K562 (cell line): ENCODE measurements at regions not wholly inside any gene's neighbourhood (a gene's known extent, or its start where the extent isn't known, plus 50 kb on each side); places are given as distances from the start of the nearest gene placed in this dataset.

Source experiments
- ATAC-seq: fragments of 200-7000 bp; cut with Tn5 transposase; 3 replicates; pipeline ENCODE4 v1.9.1; 2020; ENCODE audit warnings: moderate library complexity
- BruUV-seq: library from RNA; stranded (reverse); fragments of 400-500 nt; replicated peaks from 2 replicates; lab custom pipeline; 2021; lab: Mats Ljungman, UMichigan
- CTCF ChIA-PET: fragments of 300-600 bp; formaldehyde crosslinking; extraction: SDS; loops from one replicate; lab custom pipeline; 2021; ENCODE audit warnings: low intra/inter-chr PET ratio; lab: Yijun Ruan, JAX
- POLR2A ChIA-PET: fragments of 300-600, 350-650 bp; sonication (Branson Sonifier 250); formaldehyde crosslinking; extraction: SDS; loops from one replicate; lab custom pipeline; 2021; ENCODE audit warnings: antibody characterized with exemption, inconsistent platforms; lab: Yijun Ruan, JAX
- DNase-seq, 4 experiments: peaks; one replicate each; pipeline versions ENCODE4 v3.0.0 to v3.0.0-alpha.2; 2011 to 2018; ENCODE audit warnings: low spot score in 3 of 4, mixed read lengths in 3 of 4; ENCODE audit errors: extremely low read depth in 1 of 4
- FAIRE-seq: peaks from 2 replicates; lab custom pipeline; 2011; peaks lifted over from hg19 to GRCh38; lab: Jason Lieb, UNC
- H2AFZ ChIP-seq: 2 replicates; pipeline ENCODE4 v1.6.0; 2011; ENCODE audit warnings: low read depth, low read length, control low read depth, inconsistent platforms
- H3K27ac ChIP-seq: fragments of 200-600 bp; 3 replicates; pipeline ENCODE4 v1.8.0; 2011; ENCODE audit warnings: low read depth, mild to moderate bottlenecking, control low read depth, inconsistent platforms, low read length, moderate library complexity, mixed read lengths; ENCODE audit errors: extremely low read depth
- H3K27me3 ChIP-seq, 2 experiments: fragments of 300-600 bp in 1 of 2; 2 replicates in 1 of 2; 3 replicates in 1 of 2; pipeline versions ENCODE4 v1.6.0 to v1.8.0; 2011; ENCODE audit warnings: inconsistent platforms in 2 of 2, low read length in 2 of 2, mild to moderate bottlenecking in 1 of 2, mixed read lengths in 1 of 2, moderate library complexity in 1 of 2; ENCODE audit not compliant: control insufficient read depth in 2 of 2, insufficient read depth in 2 of 2
- H3K36me3 ChIP-seq: fragments of 300-600 bp; 3 replicates; pipeline ENCODE4 v1.8.0; 2011; ENCODE audit warnings: mild to moderate bottlenecking, low read length, inconsistent platforms; ENCODE audit not compliant: control insufficient read depth, insufficient read depth
- H3K4me1 ChIP-seq, 2 experiments: fragments of 200-600 bp in 1 of 2; replicated peaks in 1 of 2; 2 replicates in 1 of 2; 3 replicates in 1 of 2; pipeline versions ENCODE4 v1.5.1 to v1.8.0; 2011; ENCODE audit warnings: inconsistent platforms in 2 of 2, low read length in 2 of 2, mild to moderate bottlenecking in 1 of 2, mixed read lengths in 1 of 2, moderate library complexity in 1 of 2; ENCODE audit not compliant: control insufficient read depth in 2 of 2, insufficient read depth in 2 of 2
- H3K4me2 ChIP-seq: 2 replicates; pipeline ENCODE4 v1.6.1; 2011; ENCODE audit warnings: low read length, control low read depth, inconsistent platforms, mixed read lengths; ENCODE audit not compliant: insufficient read depth
- H3K4me3 ChIP-seq: fragments of 200-600 bp; sonication (generic), shearing (Covaris generic); 2 replicates; pipeline ENCODE4 v1.5.1; 2016; ENCODE audit warnings: control low read depth, inconsistent platforms
- H3K79me2 ChIP-seq: fragments of 200-600 bp; 3 replicates; pipeline ENCODE4 v1.8.0; 2011; ENCODE audit warnings: low read length, inconsistent platforms; ENCODE audit not compliant: control insufficient read depth, insufficient read depth
- H3K9ac ChIP-seq, 2 experiments: 2 replicates each; pipeline versions ENCODE4 v1.6.0 to v1.6.1; 2011; ENCODE audit warnings: low read depth in 2 of 2, low read length in 2 of 2, control low read depth in 1 of 2, inconsistent platforms in 1 of 2, mild to moderate bottlenecking in 1 of 2, mixed read lengths in 1 of 2; ENCODE audit not compliant: insufficient read depth in 1 of 2
- H3K9me1 ChIP-seq: one replicate; pipeline ENCODE4 v1.6.0; 2011; ENCODE audit warnings: inconsistent platforms, mild to moderate bottlenecking, low read length, moderate library complexity; ENCODE audit not compliant: control insufficient read depth, insufficient read depth
- H3K9me3 ChIP-seq: replicated peaks from 2 replicates; pipeline ENCODE4 v1.5.1; 2011; ENCODE audit warnings: low read depth, low read length, inconsistent platforms; ENCODE audit not compliant: control insufficient read depth, insufficient read depth
- H4K20me1 ChIP-seq: replicated peaks from 2 replicates; pipeline ENCODE4 v1.6.1; 2011; ENCODE audit warnings: low read length, inconsistent platforms, mixed read lengths; ENCODE audit not compliant: control insufficient read depth, insufficient read depth
- BHLHE40 ChIP-seq: IDR thresholded peaks from 2 replicates; pipeline ENCODE4 v1.6.1; 2011; ENCODE audit warnings: low read length, improper control_type of control experiment
- CTBP1 ChIP-seq: fragments of 450-650 bp; IDR thresholded peaks from 2 replicates; pipeline ENCODE4 v1.6.1; 2016; ENCODE audit warnings: borderline replicate concordance
- FOXA3 ChIP-seq, 2 experiments: fragments of 450-650 bp in 1 of 2; sonication (generic) in 1 of 2; formaldehyde crosslinking; IDR thresholded peaks in 1 of 2; conservative IDR thresholded peaks in 1 of 2; 2 replicates each; pipeline versions ENCODE4 v1.4.0 to v1.8.0; 2020 to 2022; ENCODE audit warnings: mild to moderate bottlenecking in 2 of 2, missing genetic modification reagents in 1 of 2
- FUS ChIP-seq: fragments of 200-400 bp; formaldehyde crosslinking; optimal IDR thresholded peaks from 2 replicates; pipeline ENCODE3; 2017; ENCODE audit warnings: low read depth, low read length
- NELFE ChIP-seq: IDR thresholded peaks from 2 replicates; pipeline ENCODE4 v1.6.1; 2011; ENCODE audit warnings: mild to moderate bottlenecking; ENCODE audit not compliant: insufficient read depth, insufficient read length
- NFATC3 ChIP-seq: fragments of 450-650 bp; IDR thresholded peaks from 2 replicates; pipeline ENCODE4 v1.6.1; 2017; ENCODE audit warnings: mild to moderate bottlenecking
- RBM15 ChIP-seq: fragments of 200-400 bp; formaldehyde crosslinking; IDR thresholded peaks from 2 replicates; pipeline ENCODE4 v1.6.1; 2018; ENCODE audit warnings: mild to moderate bottlenecking, low read length, moderate library complexity; ENCODE audit not compliant: insufficient read depth
- RBM17 ChIP-seq: fragments of 200-400 bp; formaldehyde crosslinking; IDR thresholded peaks from 2 replicates; pipeline ENCODE4 v1.6.1; 2017; ENCODE audit warnings: low read depth, mild to moderate bottlenecking, low read length, borderline replicate concordance
- RBM39 ChIP-seq: fragments of 200-400 bp; formaldehyde crosslinking; optimal IDR thresholded peaks from 2 replicates; pipeline ENCODE3; 2018; ENCODE audit warnings: low read depth, low read length
- SRSF9 ChIP-seq: fragments of 200-400 bp; formaldehyde crosslinking; IDR thresholded peaks from 2 replicates; pipeline ENCODE4 v1.6.1; 2017; ENCODE audit warnings: low read depth, low read length, borderline replicate concordance
- WGBS: fragments of 100-300 bp; shearing (Covaris generic); methylation state at CpG from one replicate; pipeline ENCODE4 v1.1.6; 2016; ENCODE audit warnings: low coverage, mixed read lengths; ENCODE audit not compliant: insufficient coverage; ENCODE audit errors: missing lambda C conversion rate; 5-methylcytosine and 5-hydroxymethylcytosine counted together
- in situ Hi-C: fragments of 300-500 bp; cut with MboI; formaldehyde crosslinking; loops from 4 replicates; pipeline ENCODE4 v1.15.0; 2018; ENCODE audit warnings: inconsistent platforms, mixed read lengths
- intact Hi-C: fragments of 100-400 bp; cut with micrococcal nuclease; formaldehyde crosslinking; loops from 2 replicates; pipeline ENCODE4 v1.14.2; 2022
- TF ChIP-seq, protein P1 (sequence below): fragments of 200-800 bp; sonication (Bioruptor generic); IDR thresholded peaks from 2 replicates; pipeline ENCODE4 v1.6.1; 2017; ENCODE audit warnings: missing genetic modification characterization, missing compliant biosample characterization
- TF ChIP-seq, protein P2 (sequence below), 3 experiments: fragments of 200-800 bp in 1 of 3; sonication (Bioruptor generic) in 1 of 3; sonication (generic) in 1 of 3; formaldehyde crosslinking in 1 of 3; IDR thresholded peaks; 2 replicates each; pipeline versions ENCODE4 v1.6.1 to v1.8.0; 2016 to 2022; ENCODE audit warnings: mild to moderate bottlenecking in 2 of 3, missing compliant biosample characterization in 2 of 3, missing genetic modification characterization in 2 of 3, missing genetic modification reagents in 1 of 3
- TF ChIP-seq, protein P3 (sequence below): sonication (generic); formaldehyde crosslinking; IDR thresholded peaks from 2 replicates; pipeline ENCODE4 v1.8.1; 2023; ENCODE audit warnings: mild to moderate bottlenecking, missing genetic modification reagents
- TF ChIP-seq, protein P4 (sequence below): sonication (generic); formaldehyde crosslinking; IDR thresholded peaks from 2 replicates; pipeline ENCODE4 v1.9.0; 2022; ENCODE audit warnings: mild to moderate bottlenecking, missing genetic modification reagents
- TF ChIP-seq, protein P5 (sequence below): fragments of 450-650 bp; IDR thresholded peaks from 2 replicates; pipeline ENCODE4 v1.6.1; 2016; ENCODE audit warnings: missing biosample characterization, missing genetic modification characterization

DNA sequence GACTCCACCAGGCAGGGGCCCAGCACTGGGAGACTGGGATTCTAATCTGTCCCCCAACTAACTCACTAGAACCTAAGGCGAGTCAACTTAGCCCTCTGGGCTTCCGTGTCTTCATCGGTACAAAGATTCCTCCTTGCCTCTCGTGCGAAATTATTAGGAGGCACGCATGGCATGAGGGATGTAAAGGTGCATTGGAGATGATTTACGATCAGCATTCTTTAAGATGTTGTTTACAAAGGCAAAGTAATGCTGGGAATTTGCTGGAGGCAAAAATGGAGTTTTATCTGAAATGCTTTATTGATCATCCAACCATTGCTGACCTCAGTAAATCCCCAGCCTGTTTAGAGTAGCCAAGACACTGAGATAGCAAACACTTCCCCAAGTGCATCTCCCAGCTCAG, 171.8 kb upstream of the KLHL29 start (continued):
- TF ChIP-seq, protein P1, sequence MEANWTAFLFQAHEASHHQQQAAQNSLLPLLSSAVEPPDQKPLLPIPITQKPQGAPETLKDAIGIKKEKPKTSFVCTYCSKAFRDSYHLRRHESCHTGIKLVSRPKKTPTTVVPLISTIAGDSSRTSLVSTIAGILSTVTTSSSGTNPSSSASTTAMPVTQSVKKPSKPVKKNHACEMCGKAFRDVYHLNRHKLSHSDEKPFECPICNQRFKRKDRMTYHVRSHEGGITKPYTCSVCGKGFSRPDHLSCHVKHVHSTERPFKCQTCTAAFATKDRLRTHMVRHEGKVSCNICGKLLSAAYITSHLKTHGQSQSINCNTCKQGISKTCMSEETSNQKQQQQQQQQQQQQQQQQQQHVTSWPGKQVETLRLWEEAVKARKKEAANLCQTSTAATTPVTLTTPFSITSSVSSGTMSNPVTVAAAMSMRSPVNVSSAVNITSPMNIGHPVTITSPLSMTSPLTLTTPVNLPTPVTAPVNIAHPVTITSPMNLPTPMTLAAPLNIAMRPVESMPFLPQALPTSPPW (CRISPR knock-in tag): no peak
- no peak for TF ChIP-seq FOXA3 (CRISPR knock-in tag; conservative IDR thresholded peaks at IDR 0.05 in 1 of 2, IDR thresholded peaks at IDR 0.05 in 1 of 2)
- no peak for TF ChIP-seq RBM15
- no peak for TF ChIP-seq FUS

DNA sequence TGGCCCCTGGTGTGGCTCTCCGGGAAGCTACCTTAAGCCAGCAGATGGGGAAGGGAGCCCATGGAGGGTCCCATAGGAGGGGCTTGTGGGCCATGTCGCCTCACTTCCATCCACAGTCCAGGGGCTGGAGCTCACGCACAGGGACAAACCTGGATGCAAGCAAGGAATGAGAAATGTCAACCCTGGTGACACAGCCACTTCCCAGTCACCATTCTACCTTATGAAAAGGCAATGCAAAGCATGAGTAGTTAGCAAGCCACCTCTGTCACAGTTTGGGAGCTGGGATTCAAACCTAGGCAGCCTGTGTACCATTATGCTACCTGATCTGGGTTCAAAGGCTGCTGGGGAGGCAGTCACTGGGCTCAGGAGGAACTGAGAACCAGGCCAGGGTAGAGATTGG, 170.0 kb upstream of the KLHL29 start:
- intact Hi-C loops: no loop called here
- 0% methylated on average over 3 of the region's 3 CpGs for WGBS
- ATAC-seq: no peak
- TF ChIP-seq NFATC3 (no peak), RBM17 (no peak), NELFE (no peak), CTBP1 (no peak), SRSF9 (no peak), RBM39 (no peak), BHLHE40 (no peak)
- TF ChIP-seq, protein P2, sequence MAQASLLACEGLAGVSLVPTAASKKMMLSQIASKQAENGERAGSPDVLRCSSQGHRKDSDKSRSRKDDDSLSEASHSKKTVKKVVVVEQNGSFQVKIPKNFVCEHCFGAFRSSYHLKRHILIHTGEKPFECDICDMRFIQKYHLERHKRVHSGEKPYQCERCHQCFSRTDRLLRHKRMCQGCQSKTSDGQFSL (CRISPR knock-in tag; IDR thresholded peaks at IDR 0.05): no peak
- TF ChIP-seq, protein P2 (tag; IDR thresholded peaks at IDR 0.05): no peak
- TF ChIP-seq, protein P3, sequence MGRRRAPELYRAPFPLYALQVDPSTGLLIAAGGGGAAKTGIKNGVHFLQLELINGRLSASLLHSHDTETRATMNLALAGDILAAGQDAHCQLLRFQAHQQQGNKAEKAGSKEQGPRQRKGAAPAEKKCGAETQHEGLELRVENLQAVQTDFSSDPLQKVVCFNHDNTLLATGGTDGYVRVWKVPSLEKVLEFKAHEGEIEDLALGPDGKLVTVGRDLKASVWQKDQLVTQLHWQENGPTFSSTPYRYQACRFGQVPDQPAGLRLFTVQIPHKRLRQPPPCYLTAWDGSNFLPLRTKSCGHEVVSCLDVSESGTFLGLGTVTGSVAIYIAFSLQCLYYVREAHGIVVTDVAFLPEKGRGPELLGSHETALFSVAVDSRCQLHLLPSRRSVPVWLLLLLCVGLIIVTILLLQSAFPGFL: no peak
- TF ChIP-seq, protein P4, sequence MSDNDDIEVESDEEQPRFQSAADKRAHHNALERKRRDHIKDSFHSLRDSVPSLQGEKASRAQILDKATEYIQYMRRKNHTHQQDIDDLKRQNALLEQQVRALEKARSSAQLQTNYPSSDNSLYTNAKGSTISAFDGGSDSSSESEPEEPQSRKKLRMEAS (CRISPR knock-in tag): no peak
- TF ChIP-seq, protein P5, sequence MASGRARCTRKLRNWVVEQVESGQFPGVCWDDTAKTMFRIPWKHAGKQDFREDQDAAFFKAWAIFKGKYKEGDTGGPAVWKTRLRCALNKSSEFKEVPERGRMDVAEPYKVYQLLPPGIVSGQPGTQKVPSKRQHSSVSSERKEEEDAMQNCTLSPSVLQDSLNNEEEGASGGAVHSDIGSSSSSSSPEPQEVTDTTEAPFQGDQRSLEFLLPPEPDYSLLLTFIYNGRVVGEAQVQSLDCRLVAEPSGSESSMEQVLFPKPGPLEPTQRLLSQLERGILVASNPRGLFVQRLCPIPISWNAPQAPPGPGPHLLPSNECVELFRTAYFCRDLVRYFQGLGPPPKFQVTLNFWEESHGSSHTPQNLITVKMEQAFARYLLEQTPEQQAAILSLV (tag): no peak

More for the DNA sequence above, 170.0 kb upstream of the KLHL29 start:
- ChIA-PET CTCF (interaction anchor here (0.6 kb wide), 1 partner anchor 193 kb away, joined by 5 read pairs; no protein-coding TSS in a partner anchor), POLR2A (no interaction called here)
- no peak for DNase-seq
- Histone ChIP-seq H3K27ac (no peak overlapping the region), H4K20me1 (no peaks in the 10 kb centered on the region; the same call in 1 of the 2 replicates), H3K9me3 (no peaks in the 10 kb centered on the region), H3K36me3 (no peaks in the 10 kb centered on the region), H3K4me3 (no peak overlapping the region), H3K27me3 (peaks cover 0 to 5% of the 10 kb centered on the region in 2 experiments; a peak in 1 of 5 replicates), H3K4me2 (no peak overlapping the region), H3K9ac (no peak overlapping the region), H3K9me1 (no peaks in the 10 kb centered on the region), H3K79me2 (no peaks in the 10 kb centered on the region), H2AFZ (no peak overlapping the region), H3K4me1 (no peaks in the 10 kb centered on the region)
- no TSS peak for BruUV-seq
- no peak for FAIRE-seq
- in situ Hi-C loops: no loop called here
